Calu3 (cell line): ENCODE measurements at regions not wholly inside any gene's neighbourhood (a gene's known extent, or its start where the extent isn't known, plus 50 kb on each side); places are given as distances from the start of the nearest gene placed in this dataset.

Experiments
- BruUV-seq: library from RNA; stranded (reverse); fragments of 400-500 nt; replicated peaks from 2 replicates; lab custom pipeline; 2021; lab: Mats Ljungman, UMichigan
- CTCF ChIA-PET: fragments of 300-600 bp; sonication (Branson Sonifier 250); formaldehyde crosslinking; loops from one replicate; lab custom pipeline; 2022; ENCODE audit warnings: antibody characterized with exemption; lab: Charles Lee
- DNase-seq: peaks from one replicate; pipeline ENCODE4 v3.0.0; 2022
- H3K27ac Mint-ChIP-seq: one replicate; pipeline ENCODE4 v1.8.0; 2022; ENCODE audit warnings: mixed read lengths; ENCODE audit not compliant: unreplicated experiment
- H3K27me3 Mint-ChIP-seq: one replicate; pipeline ENCODE4 v1.8.0; 2022; ENCODE audit warnings: mixed read lengths; ENCODE audit not compliant: unreplicated experiment
- H3K36me3 Mint-ChIP-seq: one replicate; pipeline ENCODE4 v1.8.0; 2022; ENCODE audit warnings: mild to moderate bottlenecking, moderate library complexity, mixed read lengths; ENCODE audit not compliant: insufficient read depth, unreplicated experiment
- H3K4me1 Mint-ChIP-seq: one replicate; pipeline ENCODE4 v1.8.0; 2022; ENCODE audit warnings: mild to moderate bottlenecking, low read depth, mixed read lengths; ENCODE audit not compliant: unreplicated experiment
- H3K4me3 Mint-ChIP-seq: one replicate; pipeline ENCODE4 v1.8.0; 2022; ENCODE audit warnings: mild to moderate bottlenecking, low read depth, moderate library complexity, mixed read lengths; ENCODE audit not compliant: unreplicated experiment
- H3K9me3 Mint-ChIP-seq: one replicate; pipeline ENCODE4 v1.8.0; 2022; ENCODE audit warnings: low read depth, mixed read lengths; ENCODE audit not compliant: unreplicated experiment
- intact Hi-C: fragments of 100-400 bp; cut with micrococcal nuclease; formaldehyde crosslinking; loops from one replicate; pipeline ENCODE4 v1.10.0; 2022; ENCODE audit not compliant: unreplicated experiment
- TF ChIP-seq, protein P1 (sequence below): fragments of 200-600 bp; IDR thresholded peaks from one replicate; pipeline ENCODE4 v1.8.0; 2022; ENCODE audit warnings: antibody characterized with exemption; ENCODE audit not compliant: unreplicated experiment

- TF ChIP-seq, protein P1, sequence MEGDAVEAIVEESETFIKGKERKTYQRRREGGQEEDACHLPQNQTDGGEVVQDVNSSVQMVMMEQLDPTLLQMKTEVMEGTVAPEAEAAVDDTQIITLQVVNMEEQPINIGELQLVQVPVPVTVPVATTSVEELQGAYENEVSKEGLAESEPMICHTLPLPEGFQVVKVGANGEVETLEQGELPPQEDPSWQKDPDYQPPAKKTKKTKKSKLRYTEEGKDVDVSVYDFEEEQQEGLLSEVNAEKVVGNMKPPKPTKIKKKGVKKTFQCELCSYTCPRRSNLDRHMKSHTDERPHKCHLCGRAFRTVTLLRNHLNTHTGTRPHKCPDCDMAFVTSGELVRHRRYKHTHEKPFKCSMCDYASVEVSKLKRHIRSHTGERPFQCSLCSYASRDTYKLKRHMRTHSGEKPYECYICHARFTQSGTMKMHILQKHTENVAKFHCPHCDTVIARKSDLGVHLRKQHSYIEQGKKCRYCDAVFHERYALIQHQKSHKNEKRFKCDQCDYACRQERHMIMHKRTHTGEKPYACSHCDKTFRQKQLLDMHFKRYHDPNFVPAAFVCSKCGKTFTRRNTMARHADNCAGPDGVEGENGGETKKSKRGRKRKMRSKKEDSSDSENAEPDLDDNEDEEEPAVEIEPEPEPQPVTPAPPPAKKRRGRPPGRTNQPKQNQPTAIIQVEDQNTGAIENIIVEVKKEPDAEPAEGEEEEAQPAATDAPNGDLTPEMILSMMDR, result no peak
- Mint-ChIP-seq H3K4me1 (no peaks in the 10 kb centered on the region), H3K27me3 (no peaks in the 10 kb centered on the region), H3K27ac (no peak overlapping the region), H3K36me3 (no peaks in the 10 kb centered on the region), H3K4me3 (no peak overlapping the region), H3K9me3 (peaks cover 5% of the 10 kb centered on the region)
- CTCF ChIA-PET, result no interaction called here
- intact Hi-C loops, result no loop called here
- BruUV-seq, result no TSS peak
- DNase-seq, result no peak
These were observed 238.1 kb downstream of the CETN3 start for GRCh38 chr5:90171466-90171865.

DNA sequence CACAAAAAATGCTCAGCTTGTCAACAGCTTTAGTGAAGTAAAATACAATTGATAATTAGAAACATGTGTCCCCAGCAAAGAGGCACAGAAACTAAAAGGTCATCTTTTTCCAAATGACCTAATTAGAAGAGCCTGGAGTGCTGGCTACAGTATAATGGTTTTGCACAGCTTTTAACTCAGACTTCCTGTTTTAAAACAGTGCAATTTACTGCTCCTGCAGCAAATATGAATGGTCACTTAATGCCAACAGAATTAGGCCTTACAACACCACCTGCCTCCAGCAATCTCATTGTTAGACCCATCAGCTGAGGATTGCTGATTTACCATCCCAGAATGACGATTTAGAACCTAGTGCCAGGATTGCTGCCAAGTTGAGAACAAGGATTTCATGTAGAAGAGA lies 239.3 kb downstream of the CETN3 start:
- no peak for DNase-seq
- Mint-ChIP-seq H3K36me3 (no peaks in the 10 kb centered on the region), H3K27me3 (no peaks in the 10 kb centered on the region), H3K4me3 (no peak overlapping the region), H3K4me1 (no peaks in the 10 kb centered on the region), H3K9me3 (no peaks in the 10 kb centered on the region), H3K27ac (no peak overlapping the region)
- intact Hi-C loops, result no loop called here
- TF ChIP-seq, protein P1, result no peak
- BruUV-seq, result no TSS peak
- CTCF ChIA-PET, result no interaction called here

DNA sequence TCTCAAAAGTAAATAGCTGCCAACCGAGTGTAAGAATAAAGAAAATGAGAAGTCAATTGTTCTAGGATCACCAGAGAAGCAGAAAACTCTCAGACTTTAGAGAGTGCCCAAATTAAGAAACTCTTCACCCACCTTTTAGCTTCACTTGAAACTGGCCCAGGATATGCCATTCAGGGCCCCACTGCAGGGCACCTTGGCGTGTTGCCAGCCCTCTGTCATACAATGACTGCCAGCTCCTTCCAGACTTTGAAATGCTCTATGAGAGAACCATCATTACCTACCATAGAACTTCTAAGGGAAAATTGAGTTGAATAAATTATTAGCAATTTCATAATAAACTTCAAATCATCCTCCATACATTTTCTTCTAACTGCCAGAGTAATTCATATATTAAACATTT lies 240.5 kb downstream of the CETN3 start:
- TF ChIP-seq, protein P1, result no peak
- CTCF ChIA-PET, result no interaction called here
- Mint-ChIP-seq H3K4me3 (no peak overlapping the region), H3K9me3 (no peaks in the 10 kb centered on the region), H3K36me3 (no peaks in the 10 kb centered on the region), H3K4me1 (no peaks in the 10 kb centered on the region), H3K27me3 (no peaks in the 10 kb centered on the region), H3K27ac (no peak overlapping the region)
- DNase-seq, result peak; percentile 16
- BruUV-seq, result no TSS peak
- intact Hi-C loops, result no loop called here

GRCh38 chr5:90168399-90168798 lies 241.2 kb downstream of the CETN3 start:
- H3K4me1 Mint-ChIP-seq, result no peaks in the 10 kb centered on the region
- no peaks in the 10 kb centered on the region for H3K36me3 Mint-ChIP-seq
- no peak overlapping the region for H3K4me3 Mint-ChIP-seq
- H3K9me3 Mint-ChIP-seq, result no peaks in the 10 kb centered on the region
- intact Hi-C loops, result no loop called here
- CTCF ChIA-PET, result no interaction called here
- no TSS peak for BruUV-seq
- no peak for DNase-seq
- TF ChIP-seq, protein P1, result no peak
- H3K27ac Mint-ChIP-seq, result no peak overlapping the region
- H3K27me3 Mint-ChIP-seq, result no peaks in the 10 kb centered on the region
